OCI-LY7 (cell line): ENCODE measurements at regions not wholly inside any gene's neighbourhood (a gene's known extent, or its start where the extent isn't known, plus 50 kb on each side); places are given as distances from the start of the nearest gene placed in this dataset.

Source experiments
- BruUV-seq: library from RNA; stranded (reverse); fragments of 400-500 nt; replicated peaks from 2 replicates; lab custom pipeline; 2021; lab: Mats Ljungman, UMichigan
- CTCF ChIA-PET: fragments of 300-600 bp; sonication (Branson Sonifier 250); formaldehyde crosslinking; loops from one replicate; lab custom pipeline; 2022; ENCODE audit warnings: antibody characterized with exemption; ENCODE audit not compliant: unreplicated experiment; lab: Charles Lee
- POLR2A ChIA-PET: fragments of 300-600 bp; sonication (Branson Sonifier 250); formaldehyde crosslinking; loops from one replicate; lab custom pipeline; 2022; ENCODE audit warnings: antibody characterized with exemption; lab: Charles Lee
- DNase-seq: peaks from one replicate; pipeline ENCODE4 v3.0.0-alpha.2; 2015; ENCODE audit warnings: low spot score
- H2AFZ ChIP-seq: fragments of 200-600 bp; sonication (generic), shearing (Covaris generic); 2 replicates; pipeline ENCODE4 v1.6.1; 2014; ENCODE audit warnings: mild to moderate bottlenecking, antibody characterized with exemption, low read length, moderate library complexity
- H3K27ac ChIP-seq: fragments of 200-600 bp; sonication (generic); 2 replicates; pipeline ENCODE4 v1.5.1; 2014; ENCODE audit warnings: mixed run types, low read depth, mild to moderate bottlenecking, moderate library complexity, low read length, inconsistent platforms; ENCODE audit not compliant: poor library complexity, severe bottlenecking
- H3K36me3 ChIP-seq: fragments of 200-600 bp; sonication (generic); 2 replicates; pipeline ENCODE4 v1.6.1; 2014; ENCODE audit warnings: mild to moderate bottlenecking, antibody characterized with exemption, low read length, moderate library complexity, mixed read lengths; ENCODE audit not compliant: insufficient read depth
- H3K4me1 ChIP-seq: fragments of 200-600 bp; sonication (generic); 2 replicates; pipeline ENCODE4 v1.5.1; 2014; ENCODE audit warnings: mild to moderate bottlenecking, low read length; ENCODE audit not compliant: insufficient read depth, poor library complexity, severe bottlenecking
- H3K4me2 ChIP-seq: fragments of 200-600 bp; sonication (generic); 2 replicates; pipeline ENCODE4 v1.6.1; 2014; ENCODE audit warnings: mild to moderate bottlenecking, low read length
- H3K4me3 ChIP-seq: fragments of 200-600 bp; sonication (generic); 2 replicates; pipeline ENCODE4 v1.5.1; 2014; ENCODE audit warnings: mild to moderate bottlenecking, low read depth, low read length; ENCODE audit not compliant: poor library complexity, severe bottlenecking
- H3K79me2 ChIP-seq: fragments of 200-600 bp; sonication (generic); 2 replicates; pipeline ENCODE4 v1.6.1; 2016; ENCODE audit warnings: low read depth, mild to moderate bottlenecking, low read length, moderate library complexity, mixed read lengths; ENCODE audit not compliant: insufficient read depth
- H3K9me2 ChIP-seq: fragments of 200-600 bp; sonication (generic); 2 replicates; pipeline ENCODE4 v1.6.1; 2016; ENCODE audit warnings: mild to moderate bottlenecking, low read length, mixed read lengths; ENCODE audit not compliant: insufficient read depth
- H3K9me3 ChIP-seq: fragments of 200-600 bp; sonication (generic); 2 replicates; pipeline ENCODE4 v1.6.1; 2014; ENCODE audit warnings: mild to moderate bottlenecking, mixed run types, low read length, mixed read lengths
- H4K20me1 ChIP-seq: fragments of 200-600 bp; sonication (generic); 2 replicates; pipeline ENCODE4 v1.6.1; 2014; ENCODE audit warnings: mild to moderate bottlenecking, antibody characterized with exemption, low read length, moderate library complexity, mixed read lengths; ENCODE audit not compliant: insufficient read depth
- EZH2phosphoT487 ChIP-seq: fragments of 200-600 bp; sonication (generic); IDR thresholded peaks from 2 replicates; pipeline ENCODE4 v1.6.1; 2018; ENCODE audit warnings: low read depth, borderline replicate concordance, mild to moderate bottlenecking, mixed run types, antibody characterized with exemption, low read length, moderate library complexity, mixed read lengths
- intact Hi-C: fragments of 100-400 bp; cut with micrococcal nuclease; formaldehyde crosslinking; loops from one replicate; pipeline ENCODE4 v1.10.0; 2022; ENCODE audit not compliant: unreplicated experiment
- TF ChIP-seq, protein P1 (sequence below): fragments of 200-600 bp; sonication (generic); conservative IDR thresholded peaks from 2 replicates; pipeline ENCODE4 v1.5.1; 2014; ENCODE audit warnings: mild to moderate bottlenecking, antibody characterized with exemption, low read length, moderate library complexity, mixed read lengths

DNA sequence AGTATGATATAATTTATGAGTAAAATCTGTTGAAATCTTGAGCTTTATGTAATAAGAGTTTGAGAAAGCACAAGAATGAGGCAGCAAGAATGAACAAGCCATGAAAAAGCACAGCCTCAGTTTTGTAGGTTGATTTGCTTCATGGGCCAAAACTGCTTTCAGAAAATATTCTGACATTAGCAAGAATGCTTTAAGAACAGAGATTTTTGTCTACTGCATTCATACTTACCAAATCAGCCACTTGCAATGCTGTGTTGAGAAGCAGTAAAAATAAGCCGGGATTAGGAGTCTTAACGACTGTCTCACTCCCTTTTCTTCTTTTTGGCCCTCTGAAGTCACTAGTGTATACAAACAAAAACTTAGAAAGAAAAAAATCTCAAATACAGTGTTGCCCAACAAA, 114.5 kb downstream of the POSTN start:
- Histone ChIP-seq H4K20me1 (no peaks in the 10 kb centered on the region), H2AFZ (no peak overlapping the region), H3K36me3 (no peaks in the 10 kb centered on the region), H3K27ac (no peak overlapping the region), H3K9me3 (no peaks in the 10 kb centered on the region), H3K79me2 (no peaks in the 10 kb centered on the region), H3K4me1 (no peaks in the 10 kb centered on the region), H3K4me2 (no peak overlapping the region), H3K9me2 (no peaks in the 10 kb centered on the region), H3K4me3 (no peak overlapping the region)
- TF ChIP-seq, protein P1, sequence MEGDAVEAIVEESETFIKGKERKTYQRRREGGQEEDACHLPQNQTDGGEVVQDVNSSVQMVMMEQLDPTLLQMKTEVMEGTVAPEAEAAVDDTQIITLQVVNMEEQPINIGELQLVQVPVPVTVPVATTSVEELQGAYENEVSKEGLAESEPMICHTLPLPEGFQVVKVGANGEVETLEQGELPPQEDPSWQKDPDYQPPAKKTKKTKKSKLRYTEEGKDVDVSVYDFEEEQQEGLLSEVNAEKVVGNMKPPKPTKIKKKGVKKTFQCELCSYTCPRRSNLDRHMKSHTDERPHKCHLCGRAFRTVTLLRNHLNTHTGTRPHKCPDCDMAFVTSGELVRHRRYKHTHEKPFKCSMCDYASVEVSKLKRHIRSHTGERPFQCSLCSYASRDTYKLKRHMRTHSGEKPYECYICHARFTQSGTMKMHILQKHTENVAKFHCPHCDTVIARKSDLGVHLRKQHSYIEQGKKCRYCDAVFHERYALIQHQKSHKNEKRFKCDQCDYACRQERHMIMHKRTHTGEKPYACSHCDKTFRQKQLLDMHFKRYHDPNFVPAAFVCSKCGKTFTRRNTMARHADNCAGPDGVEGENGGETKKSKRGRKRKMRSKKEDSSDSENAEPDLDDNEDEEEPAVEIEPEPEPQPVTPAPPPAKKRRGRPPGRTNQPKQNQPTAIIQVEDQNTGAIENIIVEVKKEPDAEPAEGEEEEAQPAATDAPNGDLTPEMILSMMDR, result no peak
- no peak for TF ChIP-seq EZH2phosphoT487
- POLR2A ChIA-PET, result no interaction called here
- intact Hi-C loops, result no loop called here
- BruUV-seq, result no TSS peak
- CTCF ChIA-PET, result no interaction called here
- no peak for DNase-seq

DNA sequence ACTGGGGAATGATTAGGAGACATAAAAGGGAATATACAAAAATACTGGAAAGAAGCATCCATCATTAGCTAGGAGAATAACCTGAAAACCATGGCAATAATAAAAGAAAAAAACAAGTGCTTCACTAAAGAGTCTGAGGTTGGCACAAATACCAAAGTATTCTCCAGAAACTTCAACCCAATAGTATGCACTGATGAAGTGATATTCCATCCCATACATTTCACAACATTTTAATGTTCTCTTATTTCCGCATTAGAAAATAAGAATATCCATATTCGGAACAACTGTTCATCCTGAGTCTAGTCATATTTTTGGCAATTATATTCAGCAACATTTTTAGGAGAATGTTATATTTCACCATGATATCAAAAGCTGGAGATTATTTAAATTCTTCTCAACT, 116.2 kb downstream of the POSTN start:
- H3K4me3 ChIP-seq, result no peak overlapping the region
- no peaks in the 10 kb centered on the region for H3K79me2 ChIP-seq
- ChIA-PET POLR2A (interaction anchor here (0.5 to 0.7 kb wide), 2 partner anchors 327 to 1655 kb away, joined by 4 to 5 read pairs; no protein-coding TSS in a partner anchor), CTCF (no interaction called here)
- no peaks in the 10 kb centered on the region for H4K20me1 ChIP-seq
- no peaks in the 10 kb centered on the region for H3K9me3 ChIP-seq
- H3K36me3 ChIP-seq, result no peaks in the 10 kb centered on the region
- H3K27ac ChIP-seq, result no peak overlapping the region
- DNase-seq, result no peak
- no peak overlapping the region for H2AFZ ChIP-seq
- H3K4me2 ChIP-seq, result no peak overlapping the region
- H3K4me1 ChIP-seq, result no peaks in the 10 kb centered on the region
- BruUV-seq, result no TSS peak
- intact Hi-C loops, result no loop called here
- TF ChIP-seq EZH2phosphoT487, result no peak
- H3K9me2 ChIP-seq, result no peaks in the 10 kb centered on the region

DNA sequence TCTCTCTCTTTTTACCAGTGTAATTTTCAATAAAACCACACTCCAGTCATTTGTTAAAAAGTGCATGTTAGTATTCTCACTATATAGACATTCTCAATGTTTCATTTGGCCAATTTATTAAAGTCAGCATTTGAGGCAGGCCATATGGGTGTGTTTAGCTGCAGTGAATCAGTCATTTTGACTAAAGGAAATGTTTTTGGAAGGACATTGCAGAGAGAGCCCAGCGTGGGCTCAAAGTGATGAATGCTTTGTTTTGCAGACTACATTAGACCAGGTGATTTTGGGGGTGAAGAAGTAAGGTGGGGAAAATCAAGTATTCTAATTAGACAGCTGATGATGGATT, 116.7 kb downstream of the POSTN start:
- Histone ChIP-seq H3K79me2 (no peaks in the 10 kb centered on the region), H3K9me2 (no peaks in the 10 kb centered on the region), H3K4me2 (no peak overlapping the region), H3K9me3 (no peaks in the 10 kb centered on the region), H3K4me3 (no peak overlapping the region), H3K36me3 (no peaks in the 10 kb centered on the region), H3K4me1 (no peaks in the 10 kb centered on the region), H2AFZ (no peak overlapping the region), H4K20me1 (no peaks in the 10 kb centered on the region), H3K27ac (no peak overlapping the region)
- no TSS peak for BruUV-seq
- no peak for TF ChIP-seq EZH2phosphoT487
- TF ChIP-seq, protein P1, result no peak
- intact Hi-C loops, result no loop called here
- ChIA-PET POLR2A (no interaction called here), CTCF (no interaction called here)
- no peak for DNase-seq
